ENCODE measurements at regions not wholly inside any gene's neighbourhood (a gene's known extent, or its start where the extent isn't known, plus 50 kb on each side); places are given as distances from the start of the nearest gene placed in this dataset.

GRCh38 chr5:154565123-154565522 lies 87.1 kb upstream of the HAND1 start:
- TF ChIP-seq EZH2 (IDR thresholded peaks at IDR 0.05) (no peak), POLR2AphosphoS5 (IDR thresholded peaks at IDR 0.05; ENCODE audit: borderline replicate concordance, low read depth, low read length) (no peak)
